H9 (cell line): ENCODE measurements at regions not wholly inside any gene's neighbourhood (a gene's known extent, or its start where the extent isn't known, plus 50 kb on each side); places are given as distances from the start of the nearest gene placed in this dataset.
"Not testable (repeated sequence)": the region's sequence is repeated elsewhere in the genome, so short reads cannot be mapped to it uniquely, and the experiment has no call there.

Experiments used
- DNase-seq: peaks from one replicate; pipeline ENCODE4 v3.0.0-alpha.2; 2017
- H2AFZ ChIP-seq: one replicate; pipeline ENCODE4 v1.6.1; 2013; ENCODE audit warnings: mild to moderate bottlenecking, low read length, control low read depth, moderate library complexity
- H2AK5ac ChIP-seq: 2 replicates; pipeline ENCODE4 v1.6.1; 2013; ENCODE audit warnings: low read length, control low read depth, mixed read lengths; ENCODE audit not compliant: insufficient read length
- H2BK120ac ChIP-seq: one replicate; pipeline ENCODE4 v1.6.1; 2013; ENCODE audit warnings: low read depth, mild to moderate bottlenecking, low read length, control low read depth, inconsistent platforms; ENCODE audit not compliant: poor library complexity, severe bottlenecking
- H2BK12ac ChIP-seq: 2 replicates; pipeline ENCODE4 v1.6.1; 2013; ENCODE audit warnings: low read length, control low read depth, mixed read lengths, low read depth; ENCODE audit not compliant: insufficient read length
- H2BK15ac ChIP-seq: 2 replicates; pipeline ENCODE4 v1.6.1; 2013; ENCODE audit warnings: low read depth, low read length, control low read depth
- H2BK20ac ChIP-seq: one replicate; pipeline ENCODE4 v1.6.1; 2013; ENCODE audit warnings: low read depth, mild to moderate bottlenecking, low read length, control low read depth, inconsistent platforms; ENCODE audit not compliant: poor library complexity, severe bottlenecking
- H2BK5ac ChIP-seq: 2 replicates; pipeline ENCODE4 v1.6.1; 2013; ENCODE audit warnings: low read length, control low read depth, mixed read lengths; ENCODE audit not compliant: insufficient read length
- H3K14ac ChIP-seq: 2 replicates; pipeline ENCODE4 v1.6.1; 2013; ENCODE audit warnings: low read length, control low read depth; ENCODE audit not compliant: insufficient read depth
- H3K18ac ChIP-seq: 2 replicates; pipeline ENCODE4 v1.6.1; 2013; ENCODE audit warnings: low read depth, mild to moderate bottlenecking, mixed read lengths, low read length, control low read depth; ENCODE audit not compliant: insufficient read length
- H3K23ac ChIP-seq: 2 replicates; pipeline ENCODE4 v1.6.1; 2013; ENCODE audit warnings: low read length, control low read depth, mixed read lengths, low read depth; ENCODE audit not compliant: insufficient read length
- H3K23me2 ChIP-seq: 2 replicates; pipeline ENCODE4 v1.6.1; 2013; ENCODE audit warnings: low read depth, mild to moderate bottlenecking, mixed read lengths, low read length, control low read depth; ENCODE audit not compliant: insufficient read length, poor library complexity, severe bottlenecking
- H3K27ac ChIP-seq: 2 replicates; pipeline ENCODE4 v1.5.1; 2013; ENCODE audit warnings: low read length, control low read depth, mixed read lengths, low read depth; ENCODE audit not compliant: insufficient read length
- H3K27me3 ChIP-seq: 2 replicates; pipeline ENCODE4 v1.6.1; 2013; ENCODE audit warnings: low read length, control low read depth, inconsistent platforms; ENCODE audit not compliant: insufficient read depth
- H3K4ac ChIP-seq: 2 replicates; pipeline ENCODE4 v1.6.1; 2013; ENCODE audit warnings: low read depth, mild to moderate bottlenecking, control low read depth, inconsistent platforms, low read length, moderate library complexity
- H3K4me1 ChIP-seq: 2 replicates; pipeline ENCODE4 v1.6.1; 2013; ENCODE audit warnings: low read length, control low read depth, inconsistent platforms; ENCODE audit not compliant: insufficient read depth
- H3K4me2 ChIP-seq: 2 replicates; pipeline ENCODE4 v1.6.1; 2013; ENCODE audit warnings: low read length, control low read depth, mixed read lengths; ENCODE audit not compliant: insufficient read length, insufficient read depth
- H3K56ac ChIP-seq: 2 replicates; pipeline ENCODE4 v1.6.1; 2013; ENCODE audit warnings: low read depth, mild to moderate bottlenecking, mixed read lengths, low read length, control low read depth; ENCODE audit not compliant: insufficient read length
- H3K79me1 ChIP-seq: 2 replicates; pipeline ENCODE4 v1.6.1; 2013; ENCODE audit warnings: low read depth, mild to moderate bottlenecking, moderate library complexity, low read length, control low read depth, inconsistent platforms; ENCODE audit not compliant: insufficient read depth, poor library complexity, severe bottlenecking
- H3K79me2 ChIP-seq: 2 replicates; pipeline ENCODE4 v1.6.1; 2013; ENCODE audit warnings: low read length, control low read depth, inconsistent platforms; ENCODE audit not compliant: insufficient read depth
- H3K9ac ChIP-seq: 2 replicates; pipeline ENCODE4 v1.6.1; 2013; ENCODE audit warnings: low read length, control low read depth, mixed read lengths; ENCODE audit not compliant: insufficient read length; ENCODE audit errors: extremely low read depth
- H3K9me3 ChIP-seq: one replicate; pipeline ENCODE4 v1.6.1; 2013; ENCODE audit warnings: low read depth, low read length, inconsistent platforms; ENCODE audit not compliant: control insufficient read depth
- H3T11ph ChIP-seq: one replicate; pipeline ENCODE4 v1.6.1; 2013; ENCODE audit warnings: mild to moderate bottlenecking, low read length, control low read depth, inconsistent platforms
- H4K20me1 ChIP-seq: one replicate; pipeline ENCODE4 v1.6.1; 2013; ENCODE audit not compliant: control insufficient read depth, insufficient read length, insufficient read depth
- H4K5ac ChIP-seq: 2 replicates; pipeline ENCODE4 v1.6.1; 2013; ENCODE audit warnings: low read depth, mild to moderate bottlenecking, mixed read lengths, low read length, control low read depth; ENCODE audit not compliant: insufficient read length
- H4K8ac ChIP-seq: replicated peaks from 2 replicates; pipeline ENCODE4 v1.6.1; 2013; ENCODE audit warnings: low read length, control low read depth, mixed read lengths, low read depth; ENCODE audit not compliant: insufficient read length
- H4K91ac ChIP-seq: 2 replicates; pipeline ENCODE4 v1.6.1; 2013; ENCODE audit warnings: low read depth, mild to moderate bottlenecking, moderate library complexity, mixed read lengths, low read length, control low read depth; ENCODE audit not compliant: insufficient read length
- H3K27ac Mint-ChIP-seq, 3 experiments: 2 replicates in 2 of 3; 3 replicates in 1 of 3; pipeline ENCODE4 v1.8.0; 2020 to 2021; ENCODE audit warnings: mixed read lengths in 3 of 3, mild to moderate bottlenecking in 1 of 3, moderate library complexity in 1 of 3
- H3K27me3 Mint-ChIP-seq: 2 replicates; pipeline ENCODE4 v1.8.0; 2021; ENCODE audit warnings: low read depth, mild to moderate bottlenecking, moderate library complexity, mixed read lengths
- H3K36me3 Mint-ChIP-seq, 3 experiments: 2 replicates in 2 of 3; 3 replicates in 1 of 3; pipeline ENCODE4 v1.8.0; 2020 to 2021; ENCODE audit warnings: low read depth in 3 of 3, mixed read lengths in 3 of 3; ENCODE audit not compliant: insufficient read depth in 1 of 3
- H3K4me1 Mint-ChIP-seq, 2 experiments: 2 replicates each; pipeline ENCODE4 v1.8.0; 2020; ENCODE audit warnings: mixed read lengths in 2 of 2
- H3K4me3 Mint-ChIP-seq, 2 experiments: 2 replicates in 1 of 2; 3 replicates in 1 of 2; pipeline ENCODE4 v1.8.0; 2020 to 2021; ENCODE audit warnings: mild to moderate bottlenecking in 2 of 2, mixed read lengths in 2 of 2, moderate library complexity in 1 of 2
- H3K9me3 Mint-ChIP-seq, 2 experiments: 2 replicates in 1 of 2; 3 replicates in 1 of 2; pipeline ENCODE4 v1.8.0; 2020; ENCODE audit warnings: mild to moderate bottlenecking in 2 of 2, mixed read lengths in 2 of 2, moderate library complexity in 1 of 2
- WGBS: extraction: QIAGEN DNeasy Blood & Tissue Kit; methylation state at CpG from one replicate; pipeline ENCODE4 v1.1.7; 2013; ENCODE audit warnings: missing lambda C conversion rate, low lambda C conversion rate, mixed read lengths; ENCODE audit not compliant: insufficient read length; ENCODE audit errors: extremely low coverage; 5-methylcytosine and 5-hydroxymethylcytosine counted together
- TF ChIP-seq, protein P1 (sequence below): fragments of 200-600 bp; sonication (generic); conservative IDR thresholded peaks from 3 replicates; pipeline ENCODE4 v1.8.0; 2021; ENCODE audit warnings: antibody characterized with exemption, mild to moderate bottlenecking

DNA sequence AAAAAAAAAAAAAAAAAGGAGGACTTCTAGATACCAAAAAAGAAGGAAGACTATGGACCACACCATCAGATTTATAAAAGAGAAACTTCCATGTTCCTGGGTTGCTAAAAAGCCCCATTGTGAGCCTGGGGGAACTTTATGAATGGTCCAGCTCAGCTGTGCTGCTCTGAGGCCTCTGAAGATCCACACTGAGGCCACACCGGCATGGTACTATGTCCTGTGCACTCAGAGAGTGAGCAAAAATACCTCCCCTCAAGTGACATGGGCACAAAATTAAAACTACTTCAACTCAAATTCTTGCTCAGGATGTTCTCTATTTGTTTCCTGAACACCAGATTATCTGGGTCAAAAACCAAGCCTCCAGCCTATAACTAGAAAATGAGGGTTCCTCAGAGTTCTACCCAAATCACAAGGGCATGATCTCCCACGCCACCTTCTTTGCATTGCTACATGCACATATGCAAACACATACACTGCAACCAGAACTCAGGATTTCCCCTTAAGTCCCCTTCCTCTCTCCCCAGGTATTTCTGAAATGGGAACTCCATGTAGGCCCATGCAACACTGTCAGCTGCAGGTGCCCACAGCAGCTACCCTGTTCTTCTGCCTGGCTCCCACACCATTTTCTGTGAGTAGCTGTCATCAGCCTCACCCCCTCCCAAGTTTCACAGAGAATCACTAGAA lies 94.4 kb downstream of the SH3GLB1 start:
- H3K56ac ChIP-seq, result no peak overlapping the region
- H3K23me2 ChIP-seq, result no peaks in the 10 kb centered on the region
- Mint-ChIP-seq H3K4me1 (no peaks in the 10 kb centered on the region), H3K27me3 (no peaks in the 10 kb centered on the region), H3K27ac (no peak overlapping the region), H3K36me3 (peaks cover 0 to 3% (median 2%) of the 10 kb centered on the region in 3 experiments; a peak in 2 of 7 replicates), H3K4me3 (no peak overlapping the region), H3K9me3 (peaks cover 2 to 7% of the 10 kb centered on the region in 2 experiments; a peak in 4 of 5 replicates)
- no peak overlapping the region for H3K27ac ChIP-seq
- no peak overlapping the region for H4K5ac ChIP-seq
- H3K79me2 ChIP-seq, result no peaks in the 10 kb centered on the region
- no peak overlapping the region for H2AK5ac ChIP-seq
- H4K20me1 ChIP-seq, result no peaks in the 10 kb centered on the region
- DNase-seq, result no peak
- no peak overlapping the region for H3T11ph ChIP-seq
- no peaks in the 10 kb centered on the region for H3K9me3 ChIP-seq
- no peak overlapping the region for H2BK120ac ChIP-seq
- TF ChIP-seq, protein P1, sequence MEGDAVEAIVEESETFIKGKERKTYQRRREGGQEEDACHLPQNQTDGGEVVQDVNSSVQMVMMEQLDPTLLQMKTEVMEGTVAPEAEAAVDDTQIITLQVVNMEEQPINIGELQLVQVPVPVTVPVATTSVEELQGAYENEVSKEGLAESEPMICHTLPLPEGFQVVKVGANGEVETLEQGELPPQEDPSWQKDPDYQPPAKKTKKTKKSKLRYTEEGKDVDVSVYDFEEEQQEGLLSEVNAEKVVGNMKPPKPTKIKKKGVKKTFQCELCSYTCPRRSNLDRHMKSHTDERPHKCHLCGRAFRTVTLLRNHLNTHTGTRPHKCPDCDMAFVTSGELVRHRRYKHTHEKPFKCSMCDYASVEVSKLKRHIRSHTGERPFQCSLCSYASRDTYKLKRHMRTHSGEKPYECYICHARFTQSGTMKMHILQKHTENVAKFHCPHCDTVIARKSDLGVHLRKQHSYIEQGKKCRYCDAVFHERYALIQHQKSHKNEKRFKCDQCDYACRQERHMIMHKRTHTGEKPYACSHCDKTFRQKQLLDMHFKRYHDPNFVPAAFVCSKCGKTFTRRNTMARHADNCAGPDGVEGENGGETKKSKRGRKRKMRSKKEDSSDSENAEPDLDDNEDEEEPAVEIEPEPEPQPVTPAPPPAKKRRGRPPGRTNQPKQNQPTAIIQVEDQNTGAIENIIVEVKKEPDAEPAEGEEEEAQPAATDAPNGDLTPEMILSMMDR, result no peak
- H3K4ac ChIP-seq, result no peak overlapping the region
- no peaks in the 10 kb centered on the region for H3K4me1 ChIP-seq
- H3K79me1 ChIP-seq, result no peaks in the 10 kb centered on the region
- no peak overlapping the region for H2BK12ac ChIP-seq
- no peak overlapping the region for H2BK5ac ChIP-seq
- no peak overlapping the region for H3K18ac ChIP-seq
- no peak overlapping the region for H2BK20ac ChIP-seq
- no CpG with 5 or more reads among the region's 2 CpGs for WGBS
- H2BK15ac ChIP-seq, result no peak overlapping the region
- H3K4me2 ChIP-seq, result no peak overlapping the region
- no peak overlapping the region for H3K14ac ChIP-seq
- no peak overlapping the region for H3K9ac ChIP-seq
- no peaks in the 10 kb centered on the region for H3K27me3 ChIP-seq
- no peak overlapping the region for H4K8ac ChIP-seq
- H2AFZ ChIP-seq, result no peak overlapping the region
- no peak overlapping the region for H3K23ac ChIP-seq
- no peak overlapping the region for H4K91ac ChIP-seq

DNA sequence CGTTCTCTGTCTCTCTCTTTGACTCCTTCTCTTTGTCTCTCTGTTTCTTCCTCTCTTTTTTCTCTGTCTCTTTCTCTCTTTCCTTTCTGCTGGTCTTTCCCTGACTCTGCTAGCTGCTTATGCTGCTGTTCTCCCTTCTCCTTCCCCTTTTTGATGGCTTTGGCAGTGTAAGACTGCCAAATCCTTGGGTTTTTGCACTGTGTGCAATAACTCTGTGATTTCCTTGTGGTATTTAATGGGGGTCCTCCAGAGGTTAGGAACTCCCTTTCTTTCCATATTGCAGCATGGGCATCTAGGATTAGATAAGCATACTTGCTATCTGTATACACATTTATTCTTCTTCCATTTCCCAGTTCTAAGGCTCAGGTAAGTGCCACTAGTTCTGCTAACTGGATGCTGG lies 99.3 kb downstream of the SH3GLB1 start:
- not testable (repeated sequence) for H3K4me1 ChIP-seq, H4K91ac ChIP-seq, H3K4ac ChIP-seq, H3K56ac ChIP-seq, H3K9me3 Mint-ChIP-seq, DNase-seq, H3K14ac ChIP-seq, H4K8ac ChIP-seq, H2BK20ac ChIP-seq, H3K9me3 ChIP-seq, H2BK5ac ChIP-seq, H3K27me3 ChIP-seq, H3K23me2 ChIP-seq, H3K4me1 Mint-ChIP-seq, H3K27ac ChIP-seq, H3K27me3 Mint-ChIP-seq, H3K9ac ChIP-seq, H2AK5ac ChIP-seq, H2BK12ac ChIP-seq, H2BK120ac ChIP-seq, H3T11ph ChIP-seq, H3K4me2 ChIP-seq, H3K79me1 ChIP-seq, H3K18ac ChIP-seq, H2AFZ ChIP-seq, H3K79me2 ChIP-seq, H4K20me1 ChIP-seq, H4K5ac ChIP-seq, H3K27ac Mint-ChIP-seq, H3K36me3 Mint-ChIP-seq, H2BK15ac ChIP-seq, H3K4me3 Mint-ChIP-seq, H3K23ac ChIP-seq
- WGBS, result no CpG with 5 or more reads among the region's 1 CpG
